NCI-H510A treated with DMSO at 0.1 percent for 48 hours (cell line): ENCODE measurements at regions not wholly inside any gene's neighbourhood (a gene's known extent, or its start where the extent isn't known, plus 50 kb on each side); places are given as distances from the start of the nearest gene placed in this dataset.

ENCODE experiments used
- DNase-seq: peaks from one replicate; lab custom pipeline; 2025; lab: John Stamatoyannopoulos, UW

- no peak for DNase-seq
Measured at GRCh38 chr4:180808862-180809261, 1434.3 kb upstream of the TENM3 start.

GRCh38 chr4:180809439-180809838 lies 1433.8 kb upstream of the TENM3 start:
- DNase-seq, result no peak

- DNase-seq, result no peak
Measured at GRCh38 chr4:180810581-180810980, 1432.6 kb upstream of the TENM3 start.

- no peak for DNase-seq
Measured at GRCh38 chr4:180811556-180811955, 1431.6 kb upstream of the TENM3 start.

GRCh38 chr4:180812783-180813182 lies 1430.4 kb upstream of the TENM3 start:
- DNase-seq, result no peak

- no peak for DNase-seq
Measured at GRCh38 chr4:180814875-180815417, 1428.3 kb upstream of the TENM3 start.

GRCh38 chr4:180817529-180817928 lies 1425.7 kb upstream of the TENM3 start:
- no peak for DNase-seq

GRCh38 chr4:180823108-180823507 lies 1420.1 kb upstream of the TENM3 start:
- no peak for DNase-seq

- DNase-seq, result no peak
Measured at GRCh38 chr4:180827232-180828009, 1415.8 kb upstream of the TENM3 start.

GRCh38 chr4:180828455-180829018 lies 1414.7 kb upstream of the TENM3 start:
- DNase-seq, result peak; percentile 72

- DNase-seq, result no peak
Measured at GRCh38 chr4:180832073-180832472, 1411.1 kb upstream of the TENM3 start.

- DNase-seq, result no peak
Measured at GRCh38 chr4:180840142-180840541, 1403.1 kb upstream of the TENM3 start.

- DNase-seq, result no peak
Measured at GRCh38 chr4:180850318-180850940, 1392.8 kb upstream of the TENM3 start.

- DNase-seq, result no peak
Measured at GRCh38 chr4:180852738-180853137, 1390.5 kb upstream of the TENM3 start.

- DNase-seq, result no peak
Measured at GRCh38 chr4:180855184-180855583, 1388.0 kb upstream of the TENM3 start.

GRCh38 chr4:180860089-180860720 lies 1383.0 kb upstream of the TENM3 start:
- DNase-seq, result no peak

GRCh38 chr4:180861651-180862050 lies 1381.6 kb upstream of the TENM3 start:
- no peak for DNase-seq

- no peak for DNase-seq
Measured at GRCh38 chr4:180866933-180867643, 1376.1 kb upstream of the TENM3 start.

- DNase-seq, result no peak
Measured at GRCh38 chr4:180870623-180871022, 1372.6 kb upstream of the TENM3 start.

GRCh38 chr4:180898305-180898704 lies 1344.9 kb upstream of the TENM3 start:
- DNase-seq, result no peak

GRCh38 chr4:180900781-180901180 lies 1342.4 kb upstream of the TENM3 start:
- DNase-seq, result no peak

GRCh38 chr4:180909279-180909678 lies 1333.9 kb upstream of the TENM3 start:
- DNase-seq, result no peak
